Activated naive CD8-positive, alpha-beta T cell treated with anti-CD3 and anti-CD28 coated beads, Interleukin-2, amount 10 ng/mL, durations not matched to agents 7 days and 5 days (primary cell): ENCODE measurements at regions not wholly inside any gene's neighbourhood (a gene's known extent, or its start where the extent isn't known, plus 50 kb on each side); places are given as distances from the start of the nearest gene placed in this dataset.
A peak's percentile ranks its signal among the peaks of the same experiment; 100 is the strongest.

Source experiments
- ATAC-seq: fragments of 150-1000 bp; cut with Tn5 transposase; one replicate; pipeline ENCODE4 v1.10.0; 2021; ENCODE audit warnings: low read depth, moderate library complexity
- POLR2A ChIA-PET: fragments of 350-600 bp; sonication (Branson Sonifier 250); formaldehyde crosslinking; loops from one replicate; lab custom pipeline; 2021; ENCODE audit warnings: antibody characterized with exemption; lab: Charles Lee
- DNase-seq: peaks from one replicate; pipeline ENCODE4 v3.0.0; 2021
- H3K27ac Mint-ChIP-seq: one replicate; pipeline ENCODE4 v1.8.0; 2022; ENCODE audit warnings: mild to moderate bottlenecking, mixed read lengths
- H3K27me3 Mint-ChIP-seq: one replicate; pipeline ENCODE4 v1.8.0; 2022; ENCODE audit warnings: mild to moderate bottlenecking, moderate library complexity, mixed read lengths
- H3K36me3 Mint-ChIP-seq: one replicate; pipeline ENCODE4 v1.8.0; 2021; ENCODE audit warnings: mild to moderate bottlenecking, mixed read lengths
- H3K4me1 Mint-ChIP-seq: one replicate; pipeline ENCODE4 v1.8.0; 2021; ENCODE audit warnings: mixed read lengths
- H3K4me3 Mint-ChIP-seq: one replicate; pipeline ENCODE4 v1.8.0; 2022; ENCODE audit warnings: mild to moderate bottlenecking, moderate library complexity, mixed read lengths
- H3K9me3 Mint-ChIP-seq: one replicate; pipeline ENCODE4 v1.8.0; 2021; ENCODE audit warnings: mixed read lengths

DNA sequence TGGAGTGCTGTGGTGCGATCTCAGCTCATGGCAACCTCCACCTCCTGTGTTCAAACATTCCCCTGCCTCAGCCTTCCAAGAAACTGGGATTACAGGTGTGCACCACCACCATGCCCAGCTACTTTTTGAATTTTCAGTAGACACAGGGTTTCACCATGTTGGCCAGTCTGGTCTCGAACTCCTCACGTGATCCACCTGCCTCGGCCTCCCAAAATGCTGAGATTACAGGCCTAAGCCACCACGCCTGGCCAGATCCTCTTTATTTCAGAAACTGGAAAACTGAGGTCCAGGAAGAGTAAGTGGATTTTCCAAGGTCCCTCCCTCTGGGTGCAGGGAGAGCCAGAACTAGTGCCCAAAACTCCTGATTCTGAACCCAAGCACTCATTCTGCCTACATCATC is 413.1 kb upstream of the AUTS2 start:
- Mint-ChIP-seq H3K4me3 (no peak overlapping the region), H3K9me3 (peaks cover 7% of the 10 kb centered on the region), H3K27ac (no peak overlapping the region), H3K4me1 (peaks cover 4% of the 10 kb centered on the region), H3K27me3 (no peaks in the 10 kb centered on the region), H3K36me3 (no peaks in the 10 kb centered on the region)
- POLR2A ChIA-PET = no interaction called here
- ATAC-seq (no peak), DNase-seq (no peak)

- DNase-seq (no peak), ATAC-seq (no peak)
- H3K4me1 Mint-ChIP-seq = peaks cover 4% of the 10 kb centered on the region
- no peak overlapping the region for H3K27ac Mint-ChIP-seq
- H3K36me3 Mint-ChIP-seq = no peaks in the 10 kb centered on the region
- H3K4me3 Mint-ChIP-seq = no peak overlapping the region
- no peaks in the 10 kb centered on the region for H3K27me3 Mint-ChIP-seq
- POLR2A ChIA-PET = no interaction called here
- H3K9me3 Mint-ChIP-seq = peaks cover 7% of the 10 kb centered on the region
Measured at GRCh38 chr7:69186974-69187373, 411.3 kb upstream of the AUTS2 start.

- ATAC-seq = no peak
- POLR2A ChIA-PET = no interaction called here
- Mint-ChIP-seq H3K27me3 (no peaks in the 10 kb centered on the region), H3K9me3 (peaks cover 7% of the 10 kb centered on the region), H3K4me3 (no peak overlapping the region), H3K4me1 (no peaks in the 10 kb centered on the region), H3K27ac (no peak overlapping the region), H3K36me3 (no peaks in the 10 kb centered on the region)
- DNase-seq = no peak
Measured at GRCh38 chr7:69187824-69188333, 410.4 kb upstream of the AUTS2 start.

DNA sequence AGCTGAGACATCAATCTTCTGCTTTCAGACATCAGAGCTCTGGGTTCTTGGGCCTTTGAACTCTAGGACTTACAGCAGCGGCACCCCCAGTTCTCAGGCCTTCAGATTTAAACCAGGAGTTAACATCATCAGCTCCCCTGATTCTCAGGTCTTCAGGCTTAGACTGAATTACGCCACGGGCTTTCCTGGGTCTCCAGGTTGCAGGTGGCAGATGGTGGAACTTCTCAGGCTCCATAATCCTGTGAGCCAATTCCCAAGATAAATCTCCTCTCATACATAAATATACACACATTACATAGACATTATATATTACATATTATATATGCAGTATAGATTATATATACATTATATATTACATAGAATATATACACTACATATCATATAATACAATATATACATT is 408.9 kb upstream of the AUTS2 start:
- Mint-ChIP-seq H3K27me3 (no peaks in the 10 kb centered on the region), H3K27ac (no peak overlapping the region), H3K4me1 (no peaks in the 10 kb centered on the region), H3K9me3 (peaks cover 10% of the 10 kb centered on the region), H3K36me3 (no peaks in the 10 kb centered on the region), H3K4me3 (no peak overlapping the region)
- no peak for DNase-seq
- no peak for ATAC-seq
- POLR2A ChIA-PET = no interaction called here

DNA sequence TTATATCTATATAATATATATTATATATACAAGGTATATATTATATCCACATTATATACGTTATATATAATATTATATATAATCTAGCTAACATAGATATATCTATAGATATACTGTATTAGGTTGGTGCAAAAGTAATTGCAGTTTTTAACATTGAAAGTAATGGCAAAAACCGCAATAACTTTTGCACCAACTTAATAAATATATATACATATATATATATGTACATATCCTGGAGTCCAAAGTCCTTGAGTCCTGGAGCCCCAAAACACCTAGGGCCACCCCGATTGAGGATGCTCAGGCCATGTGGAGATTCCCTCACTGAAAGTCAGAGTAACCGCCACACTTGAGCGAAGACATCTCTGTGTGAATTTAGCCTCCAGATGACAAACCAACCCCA is 408.2 kb upstream of the AUTS2 start:
- no peaks in the 10 kb centered on the region for H3K27me3 Mint-ChIP-seq
- DNase-seq = no peak
- no peaks in the 10 kb centered on the region for H3K4me1 Mint-ChIP-seq
- no peaks in the 10 kb centered on the region for H3K36me3 Mint-ChIP-seq
- ATAC-seq = no peak
- H3K4me3 Mint-ChIP-seq = no peak overlapping the region
- peaks cover 12% of the 10 kb centered on the region for H3K9me3 Mint-ChIP-seq
- H3K27ac Mint-ChIP-seq = no peak overlapping the region
- POLR2A ChIA-PET = no interaction called here

DNA sequence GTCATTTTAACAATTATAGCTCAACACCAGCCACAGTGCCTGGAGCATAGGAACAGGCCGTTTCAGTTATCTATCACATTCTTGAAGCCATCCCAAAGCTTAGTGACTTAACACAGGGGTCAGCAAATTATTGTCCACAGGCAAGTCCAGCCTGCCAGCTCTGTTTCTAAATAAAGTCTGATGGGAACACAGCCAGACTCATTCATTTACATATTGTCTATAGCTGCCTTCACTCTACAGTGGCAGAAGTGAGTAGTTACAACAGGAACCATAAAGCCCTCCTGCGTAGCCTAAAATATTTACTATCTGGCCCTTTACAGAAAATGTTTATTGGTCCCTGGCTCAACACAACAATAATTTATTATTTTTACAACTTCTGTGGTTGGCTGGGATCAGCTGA is 407.5 kb upstream of the AUTS2 start:
- H3K9me3 Mint-ChIP-seq = peaks cover 12% of the 10 kb centered on the region
- H3K27ac Mint-ChIP-seq = no peak overlapping the region
- no peak overlapping the region for H3K4me3 Mint-ChIP-seq
- no peaks in the 10 kb centered on the region for H3K4me1 Mint-ChIP-seq
- ATAC-seq = no peak
- no peaks in the 10 kb centered on the region for H3K36me3 Mint-ChIP-seq
- POLR2A ChIA-PET = no interaction called here
- no peak for DNase-seq
- H3K27me3 Mint-ChIP-seq = no peaks in the 10 kb centered on the region

GRCh38 chr7:69192134-69192533 is 406.1 kb upstream of the AUTS2 start:
- Mint-ChIP-seq H3K36me3 (no peaks in the 10 kb centered on the region), H3K27ac (no peak overlapping the region)
- POLR2A ChIA-PET = no interaction called here

GRCh38 chr7:69193061-69193460 is 405.2 kb upstream of the AUTS2 start:
- H3K4me3 Mint-ChIP-seq = no peak overlapping the region
- peaks cover 16% of the 10 kb centered on the region for H3K9me3 Mint-ChIP-seq
- no peak overlapping the region for H3K27ac Mint-ChIP-seq
- ATAC-seq = no peak
- DNase-seq = no peak
- POLR2A ChIA-PET = no interaction called here
- no peaks in the 10 kb centered on the region for H3K27me3 Mint-ChIP-seq
- no peaks in the 10 kb centered on the region for H3K36me3 Mint-ChIP-seq
- no peaks in the 10 kb centered on the region for H3K4me1 Mint-ChIP-seq

More at GRCh38 chr7:69192134-69192533, 406.1 kb upstream of the AUTS2 start:
- Mint-ChIP-seq H3K9me3 (peaks cover 13% of the 10 kb centered on the region), H3K4me3 (no peak overlapping the region), H3K4me1 (no peaks in the 10 kb centered on the region), H3K27me3 (no peaks in the 10 kb centered on the region)
- DNase-seq (no peak), ATAC-seq (no peak)

GRCh38 chr7:69196593-69196992 is 401.7 kb upstream of the AUTS2 start:
- Mint-ChIP-seq H3K4me1 (peaks cover 1% of the 10 kb centered on the region), H3K4me3 (no peak overlapping the region), H3K27me3 (no peaks in the 10 kb centered on the region), H3K27ac (no peak overlapping the region), H3K9me3 (peaks cover 31% of the 10 kb centered on the region), H3K36me3 (no peaks in the 10 kb centered on the region)
- POLR2A ChIA-PET = no interaction called here
- no peak for DNase-seq
- ATAC-seq = no peak

DNA sequence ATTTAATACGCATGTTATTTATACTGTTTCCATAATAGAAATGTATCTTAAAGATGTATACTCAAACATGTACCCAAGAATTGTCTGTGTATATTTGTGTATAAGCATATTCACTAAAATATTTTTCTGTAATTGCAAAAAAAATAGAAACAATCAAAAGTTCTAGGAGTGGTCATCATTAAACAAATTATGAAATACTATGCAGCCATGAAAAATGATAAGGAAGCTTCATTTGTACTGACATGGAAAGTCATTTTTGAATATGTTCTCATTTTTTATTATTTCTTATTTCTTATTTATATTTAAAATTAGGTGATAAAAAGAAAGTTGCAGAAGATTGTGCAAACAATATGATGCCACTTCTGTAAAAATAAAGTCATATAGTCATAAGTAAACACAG is 400.0 kb upstream of the AUTS2 start:
- DNase-seq = no peak
- peaks cover 31% of the 10 kb centered on the region for H3K9me3 Mint-ChIP-seq
- ATAC-seq = no peak
- peaks cover 1% of the 10 kb centered on the region for H3K4me1 Mint-ChIP-seq
- H3K4me3 Mint-ChIP-seq = no peak overlapping the region
- no peak overlapping the region for H3K27ac Mint-ChIP-seq
- no peaks in the 10 kb centered on the region for H3K27me3 Mint-ChIP-seq
- H3K36me3 Mint-ChIP-seq = no peaks in the 10 kb centered on the region
- POLR2A ChIA-PET = no interaction called here

GRCh38 chr7:69199041-69199440 is 399.2 kb upstream of the AUTS2 start:
- Mint-ChIP-seq H3K27me3 (no peaks in the 10 kb centered on the region), H3K4me1 (peaks cover 1% of the 10 kb centered on the region), H3K27ac (peak overlapping the region; percentile 79), H3K36me3 (no peaks in the 10 kb centered on the region), H3K4me3 (no peak overlapping the region), H3K9me3 (peaks cover 32% of the 10 kb centered on the region)
- no peak for DNase-seq
- no peak for ATAC-seq
- POLR2A ChIA-PET = no interaction called here

DNA sequence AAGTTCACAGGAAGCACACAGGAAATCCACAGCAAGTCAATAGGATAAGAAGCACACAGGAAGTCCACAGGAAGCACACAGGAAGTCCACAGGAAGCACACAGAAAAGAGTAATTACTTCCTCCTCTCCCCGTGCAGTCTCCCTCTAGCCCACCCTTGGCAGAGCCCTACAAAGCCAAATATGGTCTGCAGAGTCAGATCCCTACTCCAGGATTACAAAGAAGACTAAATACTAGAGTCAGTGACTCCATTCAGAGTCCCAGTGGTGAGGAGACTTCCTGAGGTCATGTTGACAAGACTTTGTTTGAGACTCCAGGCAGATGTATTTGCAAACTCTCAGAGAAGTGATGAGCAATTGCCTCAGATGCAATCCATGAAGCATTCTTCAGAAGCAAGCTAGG is 398.6 kb upstream of the AUTS2 start:
- Mint-ChIP-seq H3K27me3 (no peaks in the 10 kb centered on the region), H3K4me3 (no peak overlapping the region), H3K9me3 (peaks cover 28% of the 10 kb centered on the region), H3K27ac (peak overlapping the region; percentile 79), H3K4me1 (peaks cover 1% of the 10 kb centered on the region), H3K36me3 (no peaks in the 10 kb centered on the region)
- POLR2A ChIA-PET = no interaction called here
- no peak for DNase-seq
- no peak for ATAC-seq

DNA sequence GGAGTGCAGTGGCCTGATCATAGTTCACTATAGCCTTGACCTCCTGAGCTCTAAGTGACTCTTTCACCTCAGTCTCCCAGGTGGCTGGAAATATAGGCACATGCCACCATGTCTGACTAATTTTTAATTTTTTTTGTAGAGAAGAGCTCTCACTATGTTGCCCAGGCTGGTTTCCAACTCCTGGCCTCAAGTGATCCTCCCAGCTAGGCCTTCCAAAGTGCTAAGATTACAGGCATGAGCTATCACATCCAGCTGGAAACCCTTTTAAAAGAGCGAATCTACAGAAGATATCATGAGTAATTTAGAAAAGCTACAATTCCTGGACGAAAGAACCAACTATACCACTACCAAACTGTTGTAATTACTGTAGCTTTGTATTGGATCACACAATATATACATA is 394.4 kb upstream of the AUTS2 start:
- no peak overlapping the region for H3K27ac Mint-ChIP-seq
- H3K9me3 Mint-ChIP-seq = peaks cover 17% of the 10 kb centered on the region
- no peak for DNase-seq
- H3K36me3 Mint-ChIP-seq = no peaks in the 10 kb centered on the region
- no peak for ATAC-seq
- peaks cover 1% of the 10 kb centered on the region for H3K4me1 Mint-ChIP-seq
- POLR2A ChIA-PET = no interaction called here
- no peaks in the 10 kb centered on the region for H3K27me3 Mint-ChIP-seq
- no peak overlapping the region for H3K4me3 Mint-ChIP-seq

- no peak for DNase-seq
- POLR2A ChIA-PET = no interaction called here
Measured at GRCh38 chr7:69204943-69205342, 393.3 kb upstream of the AUTS2 start.

GRCh38 chr7:69205581-69205980 is 392.7 kb upstream of the AUTS2 start:
- no peak for DNase-seq
- Mint-ChIP-seq H3K36me3 (no peaks in the 10 kb centered on the region), H3K4me3 (no peak overlapping the region), H3K9me3 (peaks cover 7% of the 10 kb centered on the region), H3K27me3 (no peaks in the 10 kb centered on the region), H3K4me1 (no peaks in the 10 kb centered on the region), H3K27ac (no peak overlapping the region)
- POLR2A ChIA-PET = no interaction called here
- no peak for ATAC-seq

More at GRCh38 chr7:69204943-69205342, 393.3 kb upstream of the AUTS2 start:
- no peak for ATAC-seq
- H3K27ac Mint-ChIP-seq = no peak overlapping the region
- H3K36me3 Mint-ChIP-seq = no peaks in the 10 kb centered on the region
- H3K9me3 Mint-ChIP-seq = peaks cover 8% of the 10 kb centered on the region
- H3K27me3 Mint-ChIP-seq = no peaks in the 10 kb centered on the region
- H3K4me3 Mint-ChIP-seq = no peak overlapping the region
- no peaks in the 10 kb centered on the region for H3K4me1 Mint-ChIP-seq
